ENCODE measurements at regions not wholly inside any gene's neighbourhood (a gene's known extent, or its start where the extent isn't known, plus 50 kb on each side); places are given as distances from the start of the nearest gene placed in this dataset.

DNA sequence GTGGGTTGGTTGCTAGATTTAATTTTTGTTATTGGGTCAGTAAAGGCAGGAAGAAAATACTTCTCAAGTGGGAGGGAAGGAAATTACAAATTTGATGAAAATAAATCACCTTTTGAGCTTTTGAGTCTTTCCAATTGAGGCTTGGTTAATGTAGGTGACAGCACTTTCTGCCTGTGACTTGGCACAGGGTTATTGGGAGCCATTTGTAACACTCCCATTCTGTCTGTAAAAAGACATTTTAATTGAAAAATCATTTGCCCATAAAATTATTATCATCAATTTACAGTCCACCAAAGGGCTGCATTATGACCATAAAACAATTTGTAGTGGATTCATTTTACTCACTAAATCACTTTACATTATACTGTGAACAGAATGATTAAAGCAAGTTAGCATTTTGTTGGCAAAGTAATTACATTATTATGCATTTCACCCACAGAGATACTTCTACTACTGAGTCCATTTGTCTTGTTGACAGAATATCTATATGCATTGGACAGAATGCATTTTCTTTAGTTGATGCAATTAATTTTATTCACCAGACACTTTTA is 974.6 kb downstream of the UQCRFS1 start:
- TF ChIP-seq, protein P1, sequence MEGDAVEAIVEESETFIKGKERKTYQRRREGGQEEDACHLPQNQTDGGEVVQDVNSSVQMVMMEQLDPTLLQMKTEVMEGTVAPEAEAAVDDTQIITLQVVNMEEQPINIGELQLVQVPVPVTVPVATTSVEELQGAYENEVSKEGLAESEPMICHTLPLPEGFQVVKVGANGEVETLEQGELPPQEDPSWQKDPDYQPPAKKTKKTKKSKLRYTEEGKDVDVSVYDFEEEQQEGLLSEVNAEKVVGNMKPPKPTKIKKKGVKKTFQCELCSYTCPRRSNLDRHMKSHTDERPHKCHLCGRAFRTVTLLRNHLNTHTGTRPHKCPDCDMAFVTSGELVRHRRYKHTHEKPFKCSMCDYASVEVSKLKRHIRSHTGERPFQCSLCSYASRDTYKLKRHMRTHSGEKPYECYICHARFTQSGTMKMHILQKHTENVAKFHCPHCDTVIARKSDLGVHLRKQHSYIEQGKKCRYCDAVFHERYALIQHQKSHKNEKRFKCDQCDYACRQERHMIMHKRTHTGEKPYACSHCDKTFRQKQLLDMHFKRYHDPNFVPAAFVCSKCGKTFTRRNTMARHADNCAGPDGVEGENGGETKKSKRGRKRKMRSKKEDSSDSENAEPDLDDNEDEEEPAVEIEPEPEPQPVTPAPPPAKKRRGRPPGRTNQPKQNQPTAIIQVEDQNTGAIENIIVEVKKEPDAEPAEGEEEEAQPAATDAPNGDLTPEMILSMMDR (IDR thresholded peaks at IDR 0.05; ENCODE audit: low read depth, low read length), result no peak
- TF ChIP-seq POLR2A (IDR thresholded peaks at IDR 0.05; ENCODE audit: extremely low read depth, insufficient read length), result no peak
- no peak for TF ChIP-seq MYC (IDR thresholded peaks at IDR 0.05; ENCODE audit: low read depth, low read length)
- TF ChIP-seq, protein P2, sequence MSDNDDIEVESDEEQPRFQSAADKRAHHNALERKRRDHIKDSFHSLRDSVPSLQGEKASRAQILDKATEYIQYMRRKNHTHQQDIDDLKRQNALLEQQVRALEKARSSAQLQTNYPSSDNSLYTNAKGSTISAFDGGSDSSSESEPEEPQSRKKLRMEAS (IDR thresholded peaks at IDR 0.05; ENCODE audit: low read depth, low read length), result no peak
